HG03575 (cell line): ENCODE measurements at regions not wholly inside any gene's neighbourhood (a gene's known extent, or its start where the extent isn't known, plus 50 kb on each side); places are given as distances from the start of the nearest gene placed in this dataset.
A peak's percentile ranks its signal among the peaks of the same experiment; 100 is the strongest.

Experiments used
- ATAC-seq: cut with Tn5 transposase; IDR thresholded peaks from one replicate; pipeline ENCODE4 v1.9.1; 2021; ENCODE audit not compliant: unreplicated experiment, insufficient number of reproducible peaks, low FRiP score; ENCODE audit errors: extremely low read depth

- no peak for ATAC-seq
Measured at GRCh38 chr13:78430166-78430791, 173.1 kb downstream of the POU4F1 start.

- no peak for ATAC-seq
Measured at GRCh38 chr13:78428646-78429045, 174.7 kb downstream of the POU4F1 start.

- ATAC-seq, result no peak
Measured at GRCh38 chr13:78426183-78426582, 177.2 kb downstream of the POU4F1 start.

DNA sequence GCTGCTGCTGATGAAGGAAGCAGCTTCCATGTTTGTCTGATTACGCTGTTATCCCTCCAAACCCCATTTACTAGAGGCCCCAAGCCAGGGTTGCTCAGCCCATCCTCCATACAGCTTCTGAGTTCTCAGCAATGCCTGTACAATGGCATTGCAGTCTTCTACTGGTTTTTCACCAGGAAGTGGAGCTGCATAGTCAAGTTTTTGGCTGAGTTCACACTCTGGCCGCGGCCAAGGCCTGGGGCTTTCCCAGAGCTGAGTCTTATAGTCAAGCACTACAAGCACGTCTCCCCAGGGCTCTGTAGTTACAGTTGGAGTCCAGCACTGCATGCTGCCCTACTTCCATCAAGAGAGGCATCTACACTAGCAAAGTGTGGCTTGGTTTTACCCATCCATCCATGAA is 182.5 kb downstream of the POU4F1 start:
- no peak for ATAC-seq

DNA sequence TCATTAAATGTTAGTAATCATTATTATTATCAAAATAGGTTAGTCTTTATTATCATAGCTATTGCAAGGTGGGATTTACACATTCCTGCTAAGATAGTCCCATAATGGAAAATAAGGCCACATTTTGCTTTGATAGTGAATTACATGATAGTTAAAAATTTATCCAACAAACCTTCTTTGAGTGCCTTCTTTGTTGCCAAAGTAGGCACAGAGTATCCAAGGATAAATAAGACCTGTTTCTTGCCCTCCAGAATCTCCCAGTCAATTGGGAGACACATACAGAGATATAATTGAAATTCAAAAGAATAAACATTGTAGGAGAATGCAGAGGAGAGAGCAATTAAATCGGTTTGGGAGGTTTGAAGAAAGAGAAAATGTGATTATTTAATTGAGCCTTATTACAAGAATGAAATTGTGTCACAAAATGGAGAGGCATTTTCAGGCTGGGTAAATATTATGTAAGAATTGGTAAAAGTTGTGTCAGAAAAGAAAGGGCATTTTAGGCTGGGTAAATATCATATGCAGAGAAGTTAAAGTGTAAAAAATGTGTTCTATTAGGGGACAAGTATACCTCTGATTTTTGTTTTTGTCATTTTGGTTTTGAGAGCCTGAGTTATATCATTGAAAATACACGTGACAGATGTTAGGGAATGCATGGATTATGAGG is 189.3 kb downstream of the POU4F1 start:
- ATAC-seq, result no peak

GRCh38 chr13:78410847-78411246 is 192.5 kb downstream of the POU4F1 start:
- ATAC-seq, result no peak

- ATAC-seq, result no peak
Measured at GRCh38 chr13:78410164-78410563, 193.2 kb downstream of the POU4F1 start.

DNA sequence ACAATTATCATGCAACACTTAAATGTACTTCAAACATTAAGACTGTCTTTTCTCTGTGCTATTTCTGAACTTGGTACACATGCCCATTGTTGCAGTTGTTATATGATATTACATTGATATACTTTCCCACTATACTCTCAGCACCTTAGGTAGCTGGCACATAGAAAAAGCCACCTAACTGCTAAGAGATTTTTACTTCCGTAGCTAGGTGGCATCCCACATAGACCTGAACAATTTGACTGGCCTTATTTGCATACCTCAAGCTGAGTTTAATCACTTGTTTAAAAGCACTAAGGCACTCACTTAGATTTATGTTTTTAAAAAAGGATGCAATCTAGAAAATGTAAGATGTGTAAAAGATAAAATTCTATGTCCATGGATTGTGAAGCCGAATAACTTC is 194.2 kb downstream of the POU4F1 start:
- no peak for ATAC-seq

- no peak for ATAC-seq
Measured at GRCh38 chr13:78404846-78405360, 198.4 kb downstream of the POU4F1 start.

GRCh38 chr13:78402708-78403400 is 200.5 kb downstream of the POU4F1 start:
- no peak for ATAC-seq

- ATAC-seq, result no peak
Measured at GRCh38 chr13:78401873-78402707, 201.3 kb downstream of the POU4F1 start.

- ATAC-seq, result peak; percentile 95
Measured at GRCh38 chr13:78398743-78399410, 204.5 kb downstream of the POU4F1 start.

- no peak for ATAC-seq
Measured at GRCh38 chr13:78393286-78394142, 209.8 kb downstream of the POU4F1 start.

DNA sequence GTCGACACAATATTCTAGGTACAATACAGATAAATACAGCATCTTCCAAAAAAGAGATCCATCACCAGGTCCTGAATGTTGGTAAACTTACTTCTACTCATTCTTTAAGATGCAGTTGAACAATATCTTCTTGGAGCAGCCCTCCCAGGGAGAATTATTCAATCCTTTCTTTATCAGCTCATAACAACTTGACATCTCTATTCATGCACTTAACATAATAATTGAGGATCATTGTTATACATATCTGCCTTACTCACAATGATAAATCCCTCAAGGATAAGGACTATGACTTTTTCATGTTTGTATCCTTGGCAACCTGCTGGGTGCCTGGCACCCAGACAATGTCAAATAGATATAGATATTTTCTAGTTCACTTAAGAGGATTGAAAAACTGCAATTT is 219.5 kb downstream of the POU4F1 start:
- ATAC-seq, result no peak

GRCh38 chr13:78383071-78383484 is 220.3 kb downstream of the POU4F1 start:
- no peak for ATAC-seq

DNA sequence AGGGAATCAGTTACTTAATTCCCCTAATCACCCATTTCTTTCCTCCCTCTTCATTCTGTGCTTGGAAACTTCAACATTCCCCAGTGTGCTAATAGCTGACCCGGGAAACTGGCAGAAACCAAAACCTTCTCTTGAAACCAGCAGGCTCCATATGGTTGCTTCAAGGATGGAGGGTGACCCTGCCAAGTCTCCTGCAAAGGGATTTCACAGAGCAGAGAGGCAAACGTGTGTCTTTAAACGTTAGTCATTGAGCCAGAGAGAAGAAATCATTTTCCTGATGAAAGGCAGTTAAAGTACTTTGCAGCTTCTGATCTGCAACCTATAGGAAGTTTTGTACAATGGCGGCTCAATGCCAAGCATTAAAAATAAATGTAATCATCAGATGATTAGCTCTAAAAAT is 220.9 kb downstream of the POU4F1 start:
- no peak for ATAC-seq

DNA sequence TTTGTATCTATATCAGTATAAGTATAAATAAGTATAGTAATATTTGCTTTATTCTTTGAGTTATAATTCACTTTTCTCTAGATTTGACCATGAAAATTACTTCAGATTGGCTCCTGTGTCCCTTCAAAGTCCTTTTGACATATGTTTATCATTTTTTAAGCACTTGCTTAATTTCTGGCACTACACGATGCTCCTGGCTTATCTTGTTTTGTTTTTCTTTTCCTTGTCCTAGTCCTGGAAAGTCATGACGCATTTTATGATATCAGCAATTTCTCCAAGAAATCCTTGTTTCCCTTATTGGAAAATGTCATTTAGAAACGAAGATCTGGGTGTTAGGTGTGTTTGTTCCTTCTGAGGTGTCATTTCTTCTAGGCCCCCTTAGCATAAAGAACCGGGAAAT is 226.5 kb downstream of the POU4F1 start:
- no peak for ATAC-seq

- ATAC-seq, result no peak
Measured at GRCh38 chr13:78376033-78376432, 227.3 kb downstream of the POU4F1 start.
